K562 (cell line): ENCODE measurements at regions not wholly inside any gene's neighbourhood (a gene's known extent, or its start where the extent isn't known, plus 50 kb on each side); places are given as distances from the start of the nearest gene placed in this dataset.

Experiments used
- BRCA1 ChIP-seq, 2 experiments: fragments of 450-650 bp in 1 of 2; sonication (generic) in 1 of 2; formaldehyde crosslinking in 1 of 2; IDR thresholded peaks; 2 replicates each; pipeline versions ENCODE4 v1.5.0 to v1.6.1; 2017 to 2020; ENCODE audit warnings: mild to moderate bottlenecking in 1 of 2, missing genetic modification reagents in 1 of 2
- CBX2 ChIP-seq: fragments of 200-600 bp; sonication (generic); IDR thresholded peaks from one replicate; pipeline ENCODE4 v1.6.1; 2012; ENCODE audit warnings: mild to moderate bottlenecking, low read length, inconsistent platforms; ENCODE audit not compliant: insufficient read depth, poor library complexity, severe bottlenecking
- CBX5 ChIP-seq: IDR thresholded peaks from 2 replicates; pipeline ENCODE4 v1.6.1; 2014; ENCODE audit warnings: low read depth, borderline replicate concordance
- CCNT2 ChIP-seq: IDR thresholded peaks from 2 replicates; pipeline ENCODE4 v1.6.1; 2011; ENCODE audit warnings: borderline replicate concordance, low read depth, mild to moderate bottlenecking, moderate library complexity, mixed read lengths, low read length; ENCODE audit not compliant: insufficient read length; ENCODE audit errors: extremely low read depth
- DIDO1 ChIP-seq: fragments of 450-650 bp; IDR thresholded peaks from 2 replicates; pipeline ENCODE4 v1.6.1; 2016; ENCODE audit warnings: low read depth, missing biosample characterization, missing genetic modification characterization
- FOXJ3 ChIP-seq: sonication (generic); formaldehyde crosslinking; IDR thresholded peaks from 2 replicates; pipeline ENCODE4 v1.4.0; 2020; ENCODE audit warnings: mild to moderate bottlenecking, missing genetic modification reagents
- KLF13 ChIP-seq: fragments of 450-650 bp; IDR thresholded peaks from 2 replicates; pipeline ENCODE4 v1.6.1; 2016; ENCODE audit warnings: missing genetic modification characterization, low read depth, mild to moderate bottlenecking, missing compliant biosample characterization, moderate library complexity, borderline replicate concordance
- NCOA4 ChIP-seq: fragments of 450-650 bp; IDR thresholded peaks from 2 replicates; pipeline ENCODE4 v1.6.1; 2018; ENCODE audit warnings: mild to moderate bottlenecking; ENCODE audit not compliant: partially characterized antibody
- NR2C2 ChIP-seq, 2 experiments: fragments of 200-800 bp in 1 of 2; sonication (Bioruptor generic) in 1 of 2; sonication (generic) in 1 of 2; formaldehyde crosslinking in 1 of 2; IDR thresholded peaks; 2 replicates each; pipeline versions ENCODE4 v1.6.1 to v1.8.0; 2016 to 2022; ENCODE audit warnings: mild to moderate bottlenecking in 1 of 2, missing compliant biosample characterization in 1 of 2, missing genetic modification characterization in 1 of 2, missing genetic modification reagents in 1 of 2
- PHF8 ChIP-seq: fragments of 200-600 bp; sonication (generic); IDR thresholded peaks from 2 replicates; pipeline ENCODE4 v1.6.1; 2012; ENCODE audit warnings: mixed run types, mild to moderate bottlenecking, inconsistent platforms, low read length, moderate library complexity, borderline replicate concordance
- RNF2 ChIP-seq: sonication (generic); IDR thresholded peaks from 2 replicates; pipeline ENCODE4 v1.6.1; 2016
- SMARCB1 ChIP-seq: IDR thresholded peaks from 2 replicates; pipeline ENCODE4 v1.6.1; 2011; ENCODE audit warnings: improper control_type of control experiment, low read depth; ENCODE audit not compliant: insufficient read length
- SMARCE1 ChIP-seq: fragments of 450-650 bp; IDR thresholded peaks from 2 replicates; pipeline ENCODE4 v1.7.1; 2016; ENCODE audit warnings: mild to moderate bottlenecking
- SRSF9 ChIP-seq: fragments of 200-400 bp; formaldehyde crosslinking; IDR thresholded peaks from 2 replicates; pipeline ENCODE4 v1.6.1; 2017; ENCODE audit warnings: low read depth, low read length, borderline replicate concordance
- ZC3H4 ChIP-seq: sonication (generic); formaldehyde crosslinking; IDR thresholded peaks from 2 replicates; pipeline ENCODE4 v1.9.0; 2021; ENCODE audit warnings: missing genetic modification reagents, borderline replicate concordance
- ZKSCAN1 ChIP-seq: fragments of 150-350 bp; IDR thresholded peaks from 2 replicates; pipeline ENCODE4 v1.6.1; 2016; ENCODE audit warnings: low read depth, low read length
- ZNF354B ChIP-seq: fragments of 250-450 bp; sonication (Bioruptor Pico); IDR thresholded peaks from 2 replicates; pipeline ENCODE4 v1.4.0; 2020
- ZNF507 ChIP-seq: conservative IDR thresholded peaks from 2 replicates; pipeline ENCODE4 v1.6.1; 2017; ENCODE audit warnings: missing genetic modification characterization, missing compliant biosample characterization
- ZNF644 ChIP-seq: fragments of 200-800 bp; sonication (Bioruptor generic); IDR thresholded peaks from 2 replicates; pipeline ENCODE4 v1.6.1; 2016; ENCODE audit warnings: low read depth, missing genetic modification characterization, missing compliant biosample characterization
- TF ChIP-seq, protein P1 (sequence below), 2 experiments: fragments of 450-650 bp in 1 of 2; sonication (generic) in 1 of 2; formaldehyde crosslinking; conservative IDR thresholded peaks; 2 replicates each; pipeline versions ENCODE4 v1.4.0 to v1.8.1; 2020 to 2022; ENCODE audit warnings: mild to moderate bottlenecking in 1 of 2, missing genetic modification reagents in 1 of 2
- TF ChIP-seq, protein P2 (sequence below), 2 experiments: fragments of 450-650 bp in 1 of 2; sonication (generic) in 1 of 2; formaldehyde crosslinking in 1 of 2; IDR thresholded peaks in 1 of 2; conservative IDR thresholded peaks in 1 of 2; 2 replicates each; pipeline versions ENCODE4 v1.6.1 to v1.8.1; 2016 to 2023; ENCODE audit warnings: mild to moderate bottlenecking in 2 of 2, moderate library complexity in 2 of 2, inconsistent platforms in 1 of 2, missing genetic modification reagents in 1 of 2
- TF ChIP-seq, protein P3 (sequence below): fragments of 250-450 bp; sonication (Bioruptor Pico); IDR thresholded peaks from 2 replicates; pipeline ENCODE4 v1.8.0; 2022; ENCODE audit warnings: inconsistent platforms, mild to moderate bottlenecking, moderate library complexity, borderline replicate concordance
- TF ChIP-seq, protein P4 (sequence below), 2 experiments: IDR thresholded peaks; 2 replicates each; pipeline ENCODE4 v1.6.1; 2011; ENCODE audit warnings: borderline replicate concordance in 1 of 2, control low read depth in 1 of 2, low read depth in 1 of 2, low read length in 1 of 2, mild to moderate bottlenecking in 1 of 2, mixed read lengths in 1 of 2, moderate library complexity in 1 of 2; ENCODE audit not compliant: insufficient read depth in 1 of 2, insufficient read length in 1 of 2, poor library complexity in 1 of 2, severe bottlenecking in 1 of 2; ENCODE audit errors: extremely low read depth in 1 of 2

DNA sequence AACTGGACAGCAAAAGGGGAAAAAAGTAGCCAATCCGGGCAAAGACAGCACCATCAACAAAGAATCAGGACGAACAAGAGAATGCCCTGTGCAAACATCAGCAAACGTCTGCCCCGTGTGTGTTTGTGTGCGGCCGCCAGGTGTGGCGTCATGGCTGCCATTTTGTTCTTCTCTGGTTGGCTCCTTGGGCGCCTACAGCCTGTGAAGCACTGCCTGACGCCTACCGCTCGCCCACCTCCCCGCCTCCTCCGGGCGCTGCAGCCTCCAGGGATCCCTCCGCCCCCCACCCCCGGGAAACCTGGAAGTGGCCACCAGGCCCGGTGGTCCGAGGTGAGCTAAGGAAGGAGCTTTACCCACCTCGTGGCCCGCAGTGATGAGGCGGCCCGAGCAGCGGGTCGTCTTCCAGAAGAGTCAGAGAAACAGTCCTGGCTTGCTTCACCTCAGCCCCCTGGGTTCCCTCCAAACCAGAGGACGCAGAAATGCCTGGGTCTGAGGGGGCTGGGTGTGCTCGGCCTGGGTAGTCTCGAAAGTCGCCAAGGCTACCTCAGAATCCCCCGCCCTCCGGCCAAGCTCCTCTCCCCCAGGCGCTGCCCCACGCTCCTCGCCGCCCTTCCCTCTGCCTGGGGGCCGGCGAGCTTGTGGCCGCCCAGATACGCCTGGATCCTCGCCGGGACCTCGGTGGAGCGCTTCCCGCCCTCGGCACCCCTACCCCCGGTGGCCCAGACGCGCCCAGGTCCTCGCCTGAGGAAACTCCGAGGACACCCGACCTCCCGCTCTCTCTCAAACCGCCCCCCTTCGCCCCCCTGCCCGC is 61.8 kb upstream of the IL6 start (continued):
- TF ChIP-seq, protein P1, sequence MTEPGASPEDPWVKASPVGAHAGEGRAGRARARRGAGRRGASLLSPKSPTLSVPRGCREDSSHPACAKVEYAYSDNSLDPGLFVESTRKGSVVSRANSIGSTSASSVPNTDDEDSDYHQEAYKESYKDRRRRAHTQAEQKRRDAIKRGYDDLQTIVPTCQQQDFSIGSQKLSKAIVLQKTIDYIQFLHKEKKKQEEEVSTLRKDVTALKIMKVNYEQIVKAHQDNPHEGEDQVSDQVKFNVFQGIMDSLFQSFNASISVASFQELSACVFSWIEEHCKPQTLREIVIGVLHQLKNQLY (CRISPR knock-in tag; conservative IDR thresholded peaks at IDR 0.05), result no peak
- TF ChIP-seq CBX5 (no peak), DIDO1 (tag) (no peak), CBX2 (no peak), SMARCB1 (no peak), BRCA1 (IDR thresholded peaks at IDR 0.05) (no peak), BRCA1 (CRISPR knock-in tag; IDR thresholded peaks at IDR 0.05) (no peak), RNF2 (no peak), SMARCE1 (no peak), PHF8 (no peak), NCOA4 (no peak), ZNF354B (CRISPR knock-in tag) (no peak), NR2C2 (CRISPR knock-in tag; IDR thresholded peaks at IDR 0.05) (no peak), NR2C2 (tag; IDR thresholded peaks at IDR 0.05) (no peak), ZC3H4 (CRISPR knock-in tag) (no peak), KLF13 (tag) (no peak), CCNT2 (peak; percentile 31), SRSF9 (no peak), ZNF507 (tag) (no peak), ZKSCAN1 (no peak), FOXJ3 (CRISPR knock-in tag) (no peak), ZNF644 (tag) (no peak)
- TF ChIP-seq, protein P2, sequence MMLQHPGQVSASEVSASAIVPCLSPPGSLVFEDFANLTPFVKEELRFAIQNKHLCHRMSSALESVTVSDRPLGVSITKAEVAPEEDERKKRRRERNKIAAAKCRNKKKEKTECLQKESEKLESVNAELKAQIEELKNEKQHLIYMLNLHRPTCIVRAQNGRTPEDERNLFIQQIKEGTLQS (IDR thresholded peaks at IDR 0.05), result no peak
- TF ChIP-seq, protein P2 (CRISPR knock-in tag; conservative IDR thresholded peaks at IDR 0.05), result no peak
- TF ChIP-seq, protein P3, sequence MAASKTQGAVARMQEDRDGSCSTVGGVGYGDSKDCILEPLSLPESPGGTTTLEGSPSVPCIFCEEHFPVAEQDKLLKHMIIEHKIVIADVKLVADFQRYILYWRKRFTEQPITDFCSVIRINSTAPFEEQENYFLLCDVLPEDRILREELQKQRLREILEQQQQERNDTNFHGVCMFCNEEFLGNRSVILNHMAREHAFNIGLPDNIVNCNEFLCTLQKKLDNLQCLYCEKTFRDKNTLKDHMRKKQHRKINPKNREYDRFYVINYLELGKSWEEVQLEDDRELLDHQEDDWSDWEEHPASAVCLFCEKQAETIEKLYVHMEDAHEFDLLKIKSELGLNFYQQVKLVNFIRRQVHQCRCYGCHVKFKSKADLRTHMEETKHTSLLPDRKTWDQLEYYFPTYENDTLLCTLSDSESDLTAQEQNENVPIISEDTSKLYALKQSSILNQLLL (CRISPR knock-in tag), result no peak
- TF ChIP-seq, protein P4, sequence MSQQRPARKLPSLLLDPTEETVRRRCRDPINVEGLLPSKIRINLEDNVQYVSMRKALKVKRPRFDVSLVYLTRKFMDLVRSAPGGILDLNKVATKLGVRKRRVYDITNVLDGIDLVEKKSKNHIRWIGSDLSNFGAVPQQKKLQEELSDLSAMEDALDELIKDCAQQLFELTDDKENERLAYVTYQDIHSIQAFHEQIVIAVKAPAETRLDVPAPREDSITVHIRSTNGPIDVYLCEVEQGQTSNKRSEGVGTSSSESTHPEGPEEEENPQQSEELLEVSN (IDR thresholded peaks at IDR 0.05; ENCODE audit: borderline replicate concordance in 1 of 2, extremely low read depth in 1 of 2, insufficient read depth in 1 of 2, insufficient read length in 1 of 2, low read depth in 1 of 2, low read length in 1 of 2, poor library complexity in 1 of 2, severe bottlenecking in 1 of 2), result peak; percentile 59 to 68
